Cardiac fibroblast (primary cell): ENCODE measurements at regions not wholly inside any gene's neighbourhood (a gene's known extent, or its start where the extent isn't known, plus 50 kb on each side); places are given as distances from the start of the nearest gene placed in this dataset.
A peak's percentile ranks its signal among the peaks of the same experiment; 100 is the strongest.
"Not testable (repeated sequence)": the region's sequence is repeated elsewhere in the genome, so short reads cannot be mapped to it uniquely, and the experiment has no call there.

Experiments used
- DNase-seq, 2 donors: peaks; one replicate each; pipeline versions ENCODE4 v3.0.0 to v3.0.0-alpha.2; 2010; ENCODE audit warnings: low read depth in 2 of 2
- H3K4me3 ChIP-seq, 2 donors: replicated peaks in 1 of 2; 1 replicate in 1 of 2; 2 replicates in 1 of 2; pipeline ENCODE4 v1.5.1; 2011; ENCODE audit warnings: low read depth in 2 of 2, low read length in 2 of 2, mild to moderate bottlenecking in 2 of 2, moderate library complexity in 1 of 2
- TF ChIP-seq, protein P1 (sequence below): IDR thresholded peaks from one replicate; pipeline ENCODE4 v1.5.1; 2011; ENCODE audit warnings: low read depth, mild to moderate bottlenecking, low read length, inconsistent platforms

DNA sequence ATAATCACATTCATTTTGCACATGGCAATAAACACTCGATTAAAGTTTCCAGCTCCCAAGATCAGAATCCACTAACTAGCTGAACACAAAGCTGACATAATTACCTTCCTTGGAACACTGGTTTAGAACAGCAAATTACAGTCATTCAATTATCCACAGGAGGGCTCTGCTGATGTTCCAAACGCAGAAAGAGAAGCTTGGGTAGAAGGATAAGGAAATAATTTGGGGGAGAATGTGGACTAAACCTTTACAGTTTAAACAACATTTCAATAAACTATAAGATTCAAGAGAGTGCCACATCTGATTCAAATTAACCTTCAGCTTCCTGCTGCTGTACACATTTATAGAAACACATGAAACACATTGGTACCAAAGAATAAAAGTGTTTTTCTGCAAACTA is 67.8 kb upstream of the ARL4C start:
- TF ChIP-seq, protein P1, sequence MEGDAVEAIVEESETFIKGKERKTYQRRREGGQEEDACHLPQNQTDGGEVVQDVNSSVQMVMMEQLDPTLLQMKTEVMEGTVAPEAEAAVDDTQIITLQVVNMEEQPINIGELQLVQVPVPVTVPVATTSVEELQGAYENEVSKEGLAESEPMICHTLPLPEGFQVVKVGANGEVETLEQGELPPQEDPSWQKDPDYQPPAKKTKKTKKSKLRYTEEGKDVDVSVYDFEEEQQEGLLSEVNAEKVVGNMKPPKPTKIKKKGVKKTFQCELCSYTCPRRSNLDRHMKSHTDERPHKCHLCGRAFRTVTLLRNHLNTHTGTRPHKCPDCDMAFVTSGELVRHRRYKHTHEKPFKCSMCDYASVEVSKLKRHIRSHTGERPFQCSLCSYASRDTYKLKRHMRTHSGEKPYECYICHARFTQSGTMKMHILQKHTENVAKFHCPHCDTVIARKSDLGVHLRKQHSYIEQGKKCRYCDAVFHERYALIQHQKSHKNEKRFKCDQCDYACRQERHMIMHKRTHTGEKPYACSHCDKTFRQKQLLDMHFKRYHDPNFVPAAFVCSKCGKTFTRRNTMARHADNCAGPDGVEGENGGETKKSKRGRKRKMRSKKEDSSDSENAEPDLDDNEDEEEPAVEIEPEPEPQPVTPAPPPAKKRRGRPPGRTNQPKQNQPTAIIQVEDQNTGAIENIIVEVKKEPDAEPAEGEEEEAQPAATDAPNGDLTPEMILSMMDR, result no peak
- DNase-seq, result peak; percentile 43 to 55
- H3K4me3 ChIP-seq, result no peak overlapping the region

DNA sequence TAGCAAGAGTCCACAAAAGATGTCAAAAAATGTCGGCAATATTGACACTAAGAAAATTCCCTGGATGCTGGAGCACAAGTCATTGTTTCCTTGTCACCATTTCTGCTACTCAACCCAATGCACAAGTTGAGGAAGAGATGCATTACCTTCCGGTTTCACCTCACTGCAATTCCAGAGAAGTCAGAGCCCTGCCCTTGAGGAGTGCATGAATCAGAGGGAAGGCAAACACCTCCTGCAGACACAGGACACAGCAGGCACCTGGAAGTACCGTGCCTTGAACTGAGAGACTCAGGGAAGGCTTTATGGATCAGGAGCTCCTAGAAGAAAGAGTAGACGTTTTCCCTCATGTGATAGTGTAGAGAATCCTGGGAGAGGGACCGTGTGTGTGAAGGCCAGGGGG is 62.7 kb upstream of the ARL4C start:
- no peak for DNase-seq
- H3K4me3 ChIP-seq, result no peak overlapping the region
- TF ChIP-seq, protein P1, result no peak

DNA sequence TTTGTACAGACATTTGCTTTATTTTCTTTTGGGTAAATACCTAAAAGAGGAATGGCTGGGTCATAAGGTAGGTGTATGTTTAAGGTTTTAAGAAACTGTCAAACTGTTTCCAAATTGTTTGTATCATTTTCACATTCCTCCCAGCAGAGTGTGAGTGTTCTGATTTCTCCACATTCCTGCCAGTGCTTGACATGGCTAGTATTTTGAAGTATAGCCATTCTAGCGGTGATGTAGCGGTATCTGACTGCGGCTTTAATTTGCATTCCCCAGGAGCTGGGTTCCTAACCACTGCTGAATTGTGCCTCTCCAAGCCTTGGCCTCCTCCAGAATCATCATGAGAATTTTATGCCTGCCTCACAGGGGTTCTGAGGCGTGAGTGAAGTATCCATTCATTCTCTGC is 61.8 kb upstream of the ARL4C start:
- H3K4me3 ChIP-seq, result no peak overlapping the region
- DNase-seq, result peak in 1 of 2 donors; percentile 23
- TF ChIP-seq, protein P1, result no peak

DNA sequence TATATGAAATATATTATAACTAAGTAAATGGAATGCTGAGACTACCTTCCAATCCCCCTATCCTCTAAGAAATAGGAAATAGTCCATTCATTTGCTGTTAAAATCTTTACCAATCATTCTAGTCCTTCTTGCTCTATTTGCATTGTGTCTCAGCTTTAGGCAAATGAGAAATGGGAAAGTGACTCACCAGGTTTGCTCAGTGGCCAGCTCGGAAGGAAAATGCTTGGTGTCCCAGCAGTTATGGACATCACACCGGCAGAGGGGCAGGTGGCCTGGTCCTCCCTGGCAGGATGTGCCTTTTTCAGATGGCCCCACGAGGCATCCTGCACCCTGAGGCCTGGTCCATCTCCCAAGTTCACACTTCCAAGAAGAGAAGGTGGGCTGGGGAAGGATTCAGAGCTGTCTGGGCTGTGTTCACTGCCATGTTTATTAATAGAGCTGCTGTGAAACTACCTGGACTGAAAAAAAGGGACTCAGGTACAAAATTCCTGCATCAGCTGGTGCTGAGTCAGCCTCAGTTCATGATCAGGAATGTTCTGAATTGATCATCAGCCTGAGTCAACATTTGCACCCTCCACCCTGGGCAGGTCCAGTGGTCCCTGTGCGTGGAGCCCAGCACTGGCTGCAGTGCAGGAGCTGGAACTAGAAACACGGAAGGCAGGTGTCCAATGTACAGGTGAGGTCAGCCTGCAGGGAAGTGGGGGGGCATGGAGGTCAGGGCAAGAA is 60.1 kb upstream of the ARL4C start:
- TF ChIP-seq, protein P1, result no peak
- no peak overlapping the region for H3K4me3 ChIP-seq
- peak in 1 of 2 donors; percentile 50 for DNase-seq

DNA sequence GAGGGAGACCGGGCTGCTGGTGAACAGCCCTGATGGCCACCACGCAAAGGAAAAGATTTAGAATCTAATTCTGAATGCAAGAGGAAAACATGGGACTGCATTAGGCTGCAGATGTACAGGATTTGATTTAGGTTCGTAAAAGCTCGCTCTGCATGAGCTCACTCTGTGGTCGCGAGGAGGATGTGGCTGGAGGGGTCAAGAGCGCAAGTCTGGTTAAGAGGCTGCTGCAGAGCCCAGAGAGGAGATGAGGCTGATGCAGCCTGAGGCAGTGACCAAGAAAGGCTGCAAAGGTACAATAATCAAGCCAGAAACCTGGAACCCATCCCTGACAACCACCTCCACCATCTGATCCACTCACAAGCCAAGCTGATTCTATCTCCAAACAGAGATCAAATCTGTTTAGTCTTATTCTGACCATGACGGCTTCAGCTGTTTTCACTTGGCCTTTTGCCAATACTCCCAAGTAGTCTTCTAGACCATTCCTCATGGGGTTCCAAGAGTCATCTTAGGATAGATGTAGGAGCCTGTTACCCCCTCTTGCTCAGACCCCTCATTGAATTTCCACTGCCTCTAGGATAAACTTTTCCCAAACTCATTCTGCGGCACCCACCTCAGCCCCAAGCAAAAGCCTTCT is 58.9 kb upstream of the ARL4C start:
- TF ChIP-seq, protein P1, result no peak
- peak; percentile 10 to 46 for DNase-seq
- H3K4me3 ChIP-seq, result no peak overlapping the region

DNA sequence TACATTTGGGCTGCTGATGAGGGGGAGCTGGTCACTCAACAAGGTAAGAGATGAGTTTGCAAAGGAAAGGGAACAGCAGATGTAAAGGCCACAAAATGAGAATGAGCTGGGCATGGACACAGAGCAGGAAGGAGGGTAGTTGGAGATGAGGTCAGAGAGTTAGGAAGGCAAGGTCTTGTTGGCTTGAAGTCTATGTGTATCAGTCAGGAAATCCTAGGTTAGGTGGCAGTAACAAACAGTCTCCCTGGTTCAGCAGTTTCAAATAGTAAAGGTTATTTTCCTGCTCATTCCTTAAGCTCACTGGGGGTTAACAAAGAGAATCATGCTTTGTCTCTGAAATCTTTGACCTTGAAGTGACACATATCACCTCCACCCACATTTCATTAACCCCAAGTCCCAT is 58.3 kb upstream of the ARL4C start:
- H3K4me3 ChIP-seq, result no peak overlapping the region
- no peak for DNase-seq
- TF ChIP-seq, protein P1, result no peak

DNA sequence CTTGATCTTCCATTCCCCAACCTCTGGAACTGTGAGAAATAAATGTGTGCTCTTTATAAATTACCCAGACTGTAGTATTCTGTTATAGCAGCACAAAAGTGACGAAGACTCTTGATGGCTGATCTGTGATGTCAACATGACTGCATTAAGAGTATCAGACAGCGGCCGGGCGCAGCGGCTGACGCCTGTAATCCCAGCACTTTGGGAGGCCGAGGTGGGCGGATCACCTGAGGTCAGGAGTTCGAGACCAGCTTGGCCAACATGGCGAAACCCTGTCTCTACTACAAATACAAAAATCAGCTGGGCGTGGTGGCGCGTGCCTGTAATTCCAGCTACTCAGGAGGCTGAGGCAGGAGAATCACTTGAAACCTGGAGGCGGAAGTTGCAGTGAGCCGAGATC is 56.3 kb upstream of the ARL4C start:
- not testable (repeated sequence) for H3K4me3 ChIP-seq, DNase-seq
